ENCODE measurements at regions not wholly inside any gene's neighbourhood (a gene's known extent, or its start where the extent isn't known, plus 50 kb on each side); places are given as distances from the start of the nearest gene placed in this dataset.

DNA sequence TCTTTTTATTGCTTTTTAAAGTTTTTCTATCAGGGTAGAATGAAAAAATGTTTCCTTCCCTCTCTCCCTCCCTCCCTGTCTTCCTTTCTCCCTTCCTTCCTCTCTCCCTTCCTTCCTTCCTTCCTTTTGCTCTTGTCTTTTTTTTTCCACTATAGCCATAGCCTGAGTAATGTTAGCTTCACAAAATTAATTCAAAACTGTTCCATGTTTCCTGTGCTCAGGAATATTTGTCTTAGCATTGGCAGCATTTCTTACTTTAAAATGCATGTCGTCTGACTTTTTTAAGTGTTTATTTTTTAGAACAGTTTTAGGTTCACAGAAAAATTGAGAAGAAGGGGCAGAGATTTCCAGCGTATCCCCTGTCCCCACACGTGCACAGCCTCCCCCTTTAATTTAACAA, 730.8 kb upstream of the CITED2 start:
- intact Hi-C loops (cut with DNase I; ENCODE audit: low total_unique reads) = no loop called here
- Histone ChIP-seq H3K9me3 (no peaks in the 10 kb centered on the region), H3K4me1 (peaks cover 11% of the 10 kb centered on the region), H3K36me3 (ENCODE audit: low read depth, missing control alignments) (no peaks in the 10 kb centered on the region), H3K27me3 (no peaks in the 10 kb centered on the region), H3K27ac (no peak overlapping the region), H3K4me3 (no peak overlapping the region)
- DNase-seq = no peak
- WGBS, 2 donors = 37 to 53% methylated on average over 3 of the region's 3 CpGs
- TF ChIP-seq, protein P1, sequence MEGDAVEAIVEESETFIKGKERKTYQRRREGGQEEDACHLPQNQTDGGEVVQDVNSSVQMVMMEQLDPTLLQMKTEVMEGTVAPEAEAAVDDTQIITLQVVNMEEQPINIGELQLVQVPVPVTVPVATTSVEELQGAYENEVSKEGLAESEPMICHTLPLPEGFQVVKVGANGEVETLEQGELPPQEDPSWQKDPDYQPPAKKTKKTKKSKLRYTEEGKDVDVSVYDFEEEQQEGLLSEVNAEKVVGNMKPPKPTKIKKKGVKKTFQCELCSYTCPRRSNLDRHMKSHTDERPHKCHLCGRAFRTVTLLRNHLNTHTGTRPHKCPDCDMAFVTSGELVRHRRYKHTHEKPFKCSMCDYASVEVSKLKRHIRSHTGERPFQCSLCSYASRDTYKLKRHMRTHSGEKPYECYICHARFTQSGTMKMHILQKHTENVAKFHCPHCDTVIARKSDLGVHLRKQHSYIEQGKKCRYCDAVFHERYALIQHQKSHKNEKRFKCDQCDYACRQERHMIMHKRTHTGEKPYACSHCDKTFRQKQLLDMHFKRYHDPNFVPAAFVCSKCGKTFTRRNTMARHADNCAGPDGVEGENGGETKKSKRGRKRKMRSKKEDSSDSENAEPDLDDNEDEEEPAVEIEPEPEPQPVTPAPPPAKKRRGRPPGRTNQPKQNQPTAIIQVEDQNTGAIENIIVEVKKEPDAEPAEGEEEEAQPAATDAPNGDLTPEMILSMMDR (IDR thresholded peaks at IDR 0.05) = no peak
- no peak for TF ChIP-seq POLR2A (IDR thresholded peaks at IDR 0.05)

DNA sequence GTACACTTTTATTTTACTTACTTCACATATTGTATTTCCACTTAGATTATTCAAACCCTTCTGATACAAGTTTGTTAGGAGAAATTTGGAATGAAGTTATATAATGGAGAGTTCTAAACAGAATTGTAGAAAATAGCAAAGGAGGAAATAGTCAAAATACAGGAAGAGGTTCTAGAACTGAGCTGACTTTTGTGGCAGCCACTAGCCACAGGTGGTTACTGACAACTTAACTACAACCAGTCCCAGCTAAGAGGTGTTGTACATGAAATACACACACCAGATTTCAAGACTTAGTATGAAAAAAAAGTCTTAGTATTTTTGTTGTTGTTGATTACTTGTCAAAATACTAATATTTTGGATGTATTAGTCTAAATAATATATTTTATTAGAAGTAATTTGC, 727.4 kb upstream of the CITED2 start:
- DNase-seq = no peak
- Histone ChIP-seq H3K27ac (no peak overlapping the region), H3K4me3 (no peak overlapping the region), H3K9me3 (no peaks in the 10 kb centered on the region), H3K36me3 (ENCODE audit: low read depth, missing control alignments) (no peaks in the 10 kb centered on the region), H3K4me1 (peaks cover 11% of the 10 kb centered on the region), H3K27me3 (no peaks in the 10 kb centered on the region)
- TF ChIP-seq, protein P1 (IDR thresholded peaks at IDR 0.05) = no peak
- no peak for TF ChIP-seq POLR2A (IDR thresholded peaks at IDR 0.05)
- intact Hi-C loops (cut with DNase I; ENCODE audit: low total_unique reads) = no loop called here

DNA sequence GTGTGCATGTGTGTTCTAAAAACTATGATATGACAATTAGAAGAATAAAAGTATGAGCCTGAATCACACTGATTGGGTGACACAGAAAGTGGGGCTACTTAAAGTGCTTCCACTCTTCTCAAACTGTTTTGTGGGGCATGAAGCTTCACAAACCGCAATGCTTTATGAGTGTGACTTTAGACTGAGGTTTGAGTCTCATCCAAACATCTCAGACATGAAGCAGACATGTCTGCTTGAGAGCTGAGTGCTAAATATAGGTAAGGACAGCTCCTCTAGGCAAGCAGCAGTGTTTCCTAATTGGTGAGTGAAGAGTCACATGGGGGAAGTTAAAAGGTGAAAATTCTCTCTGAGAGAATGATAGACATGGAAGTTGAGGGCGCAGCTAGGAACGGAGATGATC, 726.9 kb upstream of the CITED2 start:
- Histone ChIP-seq H3K27ac (no peak overlapping the region), H3K9me3 (no peaks in the 10 kb centered on the region), H3K4me1 (peaks cover 11% of the 10 kb centered on the region), H3K27me3 (no peaks in the 10 kb centered on the region), H3K4me3 (no peak overlapping the region), H3K36me3 (ENCODE audit: low read depth, missing control alignments) (no peaks in the 10 kb centered on the region)
- TF ChIP-seq, protein P1 (IDR thresholded peaks at IDR 0.05) = no peak
- no peak for TF ChIP-seq POLR2A (IDR thresholded peaks at IDR 0.05)
- no peak for DNase-seq
- 92 to 100% methylated on average over 3 of the region's 3 CpGs for WGBS, 2 donors
- intact Hi-C loops (cut with DNase I; ENCODE audit: low total_unique reads) = no loop called here

DNA sequence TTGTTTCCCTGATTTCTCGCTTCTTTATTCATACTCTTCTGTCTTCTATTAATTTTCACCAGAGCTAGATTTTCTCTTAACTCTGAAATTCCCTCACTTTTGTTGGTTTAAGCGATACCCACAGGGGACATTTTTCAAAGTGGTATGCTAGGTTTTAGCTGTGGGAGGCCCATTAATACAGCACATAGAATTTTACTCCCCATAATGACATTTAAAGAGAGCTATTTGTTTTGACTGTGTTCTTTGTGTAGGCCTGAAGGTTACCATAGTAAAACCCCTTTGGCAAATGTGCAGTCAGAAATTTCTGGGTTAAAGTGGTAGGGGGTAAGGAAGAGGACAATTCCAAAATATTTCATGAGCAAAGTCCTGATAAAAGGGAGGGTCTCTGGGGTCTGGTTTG, 721.1 kb upstream of the CITED2 start:
- Histone ChIP-seq H3K4me1 (no peaks in the 10 kb centered on the region), H3K4me3 (no peak overlapping the region), H3K9me3 (no peaks in the 10 kb centered on the region), H3K27me3 (no peaks in the 10 kb centered on the region), H3K27ac (no peak overlapping the region), H3K36me3 (ENCODE audit: low read depth, missing control alignments) (no peaks in the 10 kb centered on the region)
- intact Hi-C loops (cut with DNase I; ENCODE audit: low total_unique reads) = no loop called here
- TF ChIP-seq, protein P1 (IDR thresholded peaks at IDR 0.05) = no peak
- TF ChIP-seq POLR2A (IDR thresholded peaks at IDR 0.05) = no peak
- no peak for DNase-seq
- 89 to 94% methylated on average over 2 of the region's 2 CpGs for WGBS, 2 donors

DNA sequence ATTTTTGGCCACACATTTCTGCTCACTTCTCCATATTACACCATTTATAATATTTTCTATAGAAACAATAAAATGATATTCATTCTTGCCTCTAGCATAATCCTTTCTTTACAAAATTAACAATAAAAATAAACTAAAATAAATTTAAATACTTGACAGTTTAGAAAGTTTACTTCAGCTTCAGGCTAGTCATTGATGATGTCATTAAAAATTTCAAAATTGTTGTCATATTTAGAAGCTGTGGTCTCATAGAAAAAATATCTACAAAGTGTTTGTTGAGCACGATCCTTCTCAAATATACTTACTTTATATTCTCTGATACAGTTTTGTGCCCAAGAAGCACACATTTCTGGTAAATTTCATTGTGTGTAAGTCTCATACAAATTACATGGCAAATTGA, 717.4 kb upstream of the CITED2 start:
- intact Hi-C loops (cut with DNase I; ENCODE audit: low total_unique reads) = no loop called here
- H3K36me3 ChIP-seq (ENCODE audit: low read depth, missing control alignments) = no peaks in the 10 kb centered on the region
- DNase-seq = no peak
- H3K27me3 ChIP-seq = no peaks in the 10 kb centered on the region
- no peak overlapping the region for H3K27ac ChIP-seq
- H3K4me3 ChIP-seq = no peak overlapping the region
- no peak for TF ChIP-seq POLR2A (IDR thresholded peaks at IDR 0.05)
- TF ChIP-seq, protein P1 (IDR thresholded peaks at IDR 0.05) = no peak
- WGBS, 2 donors = 89 to 98% methylated on average over 1 of the region's 1 CpG
- H3K9me3 ChIP-seq = no peaks in the 10 kb centered on the region
- H3K4me1 ChIP-seq = no peaks in the 10 kb centered on the region
